OCI-LY3 (cell line): ENCODE measurements at regions not wholly inside any gene's neighbourhood (a gene's known extent, or its start where the extent isn't known, plus 50 kb on each side); places are given as distances from the start of the nearest gene placed in this dataset.

Experiments used
- EZH2phosphoT487 ChIP-seq: fragments of 200-600 bp; shearing (Covaris generic); IDR thresholded peaks from 2 replicates; pipeline ENCODE4 v1.6.1; 2018; ENCODE audit warnings: antibody characterized with exemption, mixed run types, low read depth
- TF ChIP-seq, protein P1 (sequence below): fragments of 200-600, 300-600 bp; sonication (generic); IDR thresholded peaks from 2 replicates; pipeline ENCODE4 v1.5.1; 2014; ENCODE audit warnings: antibody characterized with exemption, low read length, low read depth

DNA sequence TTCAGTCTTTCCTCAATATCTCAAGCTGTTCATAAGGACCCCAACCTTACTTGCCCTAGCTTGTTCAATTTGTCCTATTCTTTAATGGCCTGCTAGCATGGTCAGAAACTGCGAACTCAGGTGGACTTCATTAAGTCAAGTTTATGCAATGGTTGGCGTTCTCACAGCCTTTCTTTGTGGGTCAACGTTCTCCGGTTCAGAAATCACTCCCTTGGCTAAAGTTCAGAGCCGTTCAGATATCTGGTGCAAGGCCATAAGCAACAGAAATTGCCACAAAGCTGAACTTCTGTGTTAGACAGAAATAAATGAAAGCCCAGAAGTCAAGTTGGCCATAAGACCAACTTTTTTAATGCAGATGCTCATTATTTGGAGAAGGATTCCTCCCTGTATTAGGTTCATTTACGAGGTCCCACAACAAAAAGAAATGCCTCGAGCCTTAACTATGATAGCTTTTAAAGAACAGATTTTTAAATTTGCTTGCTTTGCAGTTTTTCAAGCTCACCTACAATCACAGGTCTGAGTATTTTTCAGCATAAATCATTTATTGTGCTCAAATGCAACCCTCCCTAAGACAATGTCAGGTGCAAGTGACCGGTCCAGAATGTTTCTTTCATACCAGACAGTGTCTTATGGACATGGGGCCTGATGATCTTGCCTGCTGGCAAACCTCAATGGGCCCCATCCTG, 140.2 kb upstream of the COL11A1 start:
- TF ChIP-seq, protein P1, sequence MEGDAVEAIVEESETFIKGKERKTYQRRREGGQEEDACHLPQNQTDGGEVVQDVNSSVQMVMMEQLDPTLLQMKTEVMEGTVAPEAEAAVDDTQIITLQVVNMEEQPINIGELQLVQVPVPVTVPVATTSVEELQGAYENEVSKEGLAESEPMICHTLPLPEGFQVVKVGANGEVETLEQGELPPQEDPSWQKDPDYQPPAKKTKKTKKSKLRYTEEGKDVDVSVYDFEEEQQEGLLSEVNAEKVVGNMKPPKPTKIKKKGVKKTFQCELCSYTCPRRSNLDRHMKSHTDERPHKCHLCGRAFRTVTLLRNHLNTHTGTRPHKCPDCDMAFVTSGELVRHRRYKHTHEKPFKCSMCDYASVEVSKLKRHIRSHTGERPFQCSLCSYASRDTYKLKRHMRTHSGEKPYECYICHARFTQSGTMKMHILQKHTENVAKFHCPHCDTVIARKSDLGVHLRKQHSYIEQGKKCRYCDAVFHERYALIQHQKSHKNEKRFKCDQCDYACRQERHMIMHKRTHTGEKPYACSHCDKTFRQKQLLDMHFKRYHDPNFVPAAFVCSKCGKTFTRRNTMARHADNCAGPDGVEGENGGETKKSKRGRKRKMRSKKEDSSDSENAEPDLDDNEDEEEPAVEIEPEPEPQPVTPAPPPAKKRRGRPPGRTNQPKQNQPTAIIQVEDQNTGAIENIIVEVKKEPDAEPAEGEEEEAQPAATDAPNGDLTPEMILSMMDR, result no peak
- TF ChIP-seq EZH2phosphoT487, result no peak
